ENCODE measurements at regions not wholly inside any gene's neighbourhood (a gene's known extent, or its start where the extent isn't known, plus 50 kb on each side); places are given as distances from the start of the nearest gene placed in this dataset.

DNA sequence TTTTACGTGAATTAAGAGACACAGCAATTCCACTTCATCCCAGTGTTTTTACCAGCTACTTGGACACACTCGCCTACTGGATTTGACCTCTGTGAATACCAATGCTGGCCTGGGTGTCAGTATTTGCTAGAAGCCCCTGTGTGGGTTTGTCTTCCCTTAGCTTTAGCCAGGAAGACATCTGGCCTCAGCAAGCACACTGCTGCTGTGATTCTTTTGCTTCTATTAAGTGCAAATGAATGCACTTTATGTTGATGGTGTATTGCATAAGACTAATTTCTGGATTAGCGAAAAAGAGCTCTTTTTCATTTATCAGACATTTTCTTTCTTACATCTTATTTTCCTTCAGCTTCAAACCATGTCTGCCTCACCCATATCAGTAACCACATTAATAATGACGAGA, 140.0 kb downstream of the CHRM3 start:
- no peak for ATAC-seq
- H3K79me2 ChIP-seq (ENCODE audit: low read length): no peaks in the 10 kb centered on the region
- TF ChIP-seq EZH2phosphoT487 (IDR thresholded peaks at IDR 0.05; ENCODE audit: borderline replicate concordance, low read length) (no peak), EZH2 (IDR thresholded peaks at IDR 0.05; ENCODE audit: low read length, unreplicated experiment) (no peak)
- TF ChIP-seq, protein P1, sequence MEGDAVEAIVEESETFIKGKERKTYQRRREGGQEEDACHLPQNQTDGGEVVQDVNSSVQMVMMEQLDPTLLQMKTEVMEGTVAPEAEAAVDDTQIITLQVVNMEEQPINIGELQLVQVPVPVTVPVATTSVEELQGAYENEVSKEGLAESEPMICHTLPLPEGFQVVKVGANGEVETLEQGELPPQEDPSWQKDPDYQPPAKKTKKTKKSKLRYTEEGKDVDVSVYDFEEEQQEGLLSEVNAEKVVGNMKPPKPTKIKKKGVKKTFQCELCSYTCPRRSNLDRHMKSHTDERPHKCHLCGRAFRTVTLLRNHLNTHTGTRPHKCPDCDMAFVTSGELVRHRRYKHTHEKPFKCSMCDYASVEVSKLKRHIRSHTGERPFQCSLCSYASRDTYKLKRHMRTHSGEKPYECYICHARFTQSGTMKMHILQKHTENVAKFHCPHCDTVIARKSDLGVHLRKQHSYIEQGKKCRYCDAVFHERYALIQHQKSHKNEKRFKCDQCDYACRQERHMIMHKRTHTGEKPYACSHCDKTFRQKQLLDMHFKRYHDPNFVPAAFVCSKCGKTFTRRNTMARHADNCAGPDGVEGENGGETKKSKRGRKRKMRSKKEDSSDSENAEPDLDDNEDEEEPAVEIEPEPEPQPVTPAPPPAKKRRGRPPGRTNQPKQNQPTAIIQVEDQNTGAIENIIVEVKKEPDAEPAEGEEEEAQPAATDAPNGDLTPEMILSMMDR (conservative IDR thresholded peaks at IDR 0.05; ENCODE audit: low read depth, low read length): no peak
- no peaks in the 10 kb centered on the region for H4K20me1 ChIP-seq (ENCODE audit: low read length)
- H3K4me1 ChIP-seq (ENCODE audit: insufficient read depth, low read length): no peaks in the 10 kb centered on the region
- H3K27ac ChIP-seq (ENCODE audit: low read length): no peak overlapping the region
- ChIA-PET POLR2A (ENCODE audit: unreplicated experiment) (interaction anchor here (0.7 kb wide), 1 partner anchor 165 kb away, joined by 5 read pairs; no protein-coding TSS in a partner anchor), CTCF (no interaction called here)
- H3K9ac ChIP-seq (ENCODE audit: low read length): no peak overlapping the region
- no peak overlapping the region for H2AFZ ChIP-seq (ENCODE audit: low read length)
- no peak overlapping the region for H3K4me3 ChIP-seq (ENCODE audit: low read length)
- DNase-seq: no peak
- H3F3A ChIP-seq (ENCODE audit: low read length, unreplicated experiment): no peaks in the 10 kb centered on the region
- H3K27me3 ChIP-seq (ENCODE audit: low read length): no peaks in the 10 kb centered on the region
- no peaks in the 10 kb centered on the region for H3K36me3 ChIP-seq (ENCODE audit: low read depth, low read length)
- intact Hi-C loops (cut with micrococcal nuclease): no loop called here
- H3K9me2 ChIP-seq (replicated peaks; ENCODE audit: low read length): 0 out of 2 replicates have a peak, but pooled peaks cover 3% of the 10 kb centered on the region
- H3K9me3 ChIP-seq (ENCODE audit: low read length): no peaks in the 10 kb centered on the region
- no peak overlapping the region for H3K4me2 ChIP-seq (ENCODE audit: low read length)
- BruUV-seq (replicated peaks): no TSS peak

DNA sequence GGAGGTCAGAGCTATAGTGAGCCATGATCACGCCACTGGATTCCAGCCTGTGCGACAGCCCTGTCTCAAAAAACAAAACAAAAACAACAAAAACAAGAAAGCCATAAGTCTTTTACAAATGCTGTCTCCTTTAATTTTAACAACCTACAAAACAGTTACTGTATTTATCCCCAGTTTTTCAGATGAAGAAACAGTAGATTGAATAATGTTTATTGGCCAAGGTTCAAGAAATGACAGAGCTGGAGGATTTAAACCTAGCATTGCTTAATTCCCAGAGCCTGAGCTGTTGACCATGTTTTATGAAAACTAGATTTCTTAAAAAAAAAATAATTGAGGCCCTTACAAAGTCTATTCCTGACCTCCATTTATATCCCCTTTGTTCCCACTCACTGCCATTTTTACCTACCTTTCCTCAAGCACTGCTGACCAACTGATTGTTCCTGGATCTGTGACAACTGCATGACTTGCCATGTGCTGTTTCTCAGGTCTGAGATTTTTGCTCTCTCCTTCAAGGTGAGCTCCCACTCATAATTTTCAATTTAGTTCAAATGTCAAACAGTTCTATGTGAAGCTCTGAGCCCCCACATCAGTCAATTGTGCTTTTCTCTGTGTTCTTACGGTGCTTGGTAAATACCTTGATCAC, 140.8 kb downstream of the CHRM3 start:
- H3K79me2 ChIP-seq (ENCODE audit: low read length): no peaks in the 10 kb centered on the region
- no peaks in the 10 kb centered on the region for H4K20me1 ChIP-seq (ENCODE audit: low read length)
- no peaks in the 10 kb centered on the region for H3K27me3 ChIP-seq (ENCODE audit: low read length)
- no peak overlapping the region for H3K4me2 ChIP-seq (ENCODE audit: low read length)
- no peak overlapping the region for H3K9ac ChIP-seq (ENCODE audit: low read length)
- no peak overlapping the region for H3K4me3 ChIP-seq (ENCODE audit: low read length)
- H3K9me2 ChIP-seq (replicated peaks; ENCODE audit: low read length): no peaks in the 10 kb centered on the region
- no peak for DNase-seq
- H3K4me1 ChIP-seq (ENCODE audit: insufficient read depth, low read length): no peaks in the 10 kb centered on the region
- ATAC-seq: no peak
- ChIA-PET CTCF (no interaction called here), POLR2A (ENCODE audit: unreplicated experiment) (interaction anchor here (0.7 kb wide), 1 partner anchor 165 kb away, joined by 5 read pairs; no protein-coding TSS in a partner anchor)
- H3K36me3 ChIP-seq (ENCODE audit: low read depth, low read length): no peaks in the 10 kb centered on the region
- intact Hi-C loops (cut with micrococcal nuclease): no loop called here
- no peaks in the 10 kb centered on the region for H3F3A ChIP-seq (ENCODE audit: low read length, unreplicated experiment)
- no peak overlapping the region for H2AFZ ChIP-seq (ENCODE audit: low read length)
- BruUV-seq (replicated peaks): no TSS peak
- H3K9me3 ChIP-seq (ENCODE audit: low read length): no peaks in the 10 kb centered on the region
- H3K27ac ChIP-seq (ENCODE audit: low read length): no peak overlapping the region
- TF ChIP-seq, protein P1 (conservative IDR thresholded peaks at IDR 0.05; ENCODE audit: low read depth, low read length): no peak
- no peak for TF ChIP-seq EZH2phosphoT487 (IDR thresholded peaks at IDR 0.05; ENCODE audit: borderline replicate concordance, low read length)
- no peak for TF ChIP-seq EZH2 (IDR thresholded peaks at IDR 0.05; ENCODE audit: low read length, unreplicated experiment)

DNA sequence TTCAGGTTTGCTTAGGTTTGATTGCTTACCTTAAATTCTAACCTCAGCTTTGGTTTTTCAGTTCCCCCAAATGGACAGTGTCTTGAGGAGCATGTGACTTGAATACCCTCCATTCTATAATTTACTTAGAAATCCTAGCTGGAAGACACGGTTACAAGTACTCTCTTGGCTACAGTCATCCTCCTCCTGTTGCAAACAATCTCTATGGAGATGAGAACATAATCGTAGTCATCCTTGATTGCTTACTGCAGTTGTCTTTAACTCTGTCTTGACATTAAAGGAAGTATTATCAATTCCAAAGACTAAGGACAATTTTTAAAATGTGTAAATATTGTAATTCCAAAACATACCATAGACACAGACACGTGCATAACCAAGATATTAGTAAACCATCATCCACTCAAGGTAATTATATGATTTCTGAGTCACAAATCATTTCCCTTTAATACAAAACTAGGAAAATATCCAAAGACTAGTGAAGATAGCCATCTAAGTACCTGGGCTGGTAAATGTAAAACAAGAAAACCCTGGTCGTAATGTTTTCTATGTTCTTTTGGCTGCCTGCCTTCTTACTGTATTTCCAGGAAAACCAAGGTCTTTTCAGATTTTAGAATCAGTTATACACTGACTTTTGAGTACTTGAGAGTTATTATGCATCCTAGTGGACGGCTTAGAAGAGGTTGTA, 149.9 kb downstream of the CHRM3 start:
- ChIA-PET POLR2A (ENCODE audit: unreplicated experiment) (no interaction called here), CTCF (no interaction called here)
- Histone ChIP-seq H3K27me3 (ENCODE audit: low read length) (no peaks in the 10 kb centered on the region), H3K4me3 (ENCODE audit: low read length) (no peak overlapping the region), H4K20me1 (ENCODE audit: low read length) (no peaks in the 10 kb centered on the region), H3K9me3 (ENCODE audit: low read length) (no peaks in the 10 kb centered on the region), H3K27ac (ENCODE audit: low read length) (no peak overlapping the region), H3K4me1 (ENCODE audit: insufficient read depth, low read length) (peaks cover 9% of the 10 kb centered on the region), H3K36me3 (ENCODE audit: low read depth, low read length) (no peaks in the 10 kb centered on the region), H3K9me2 (replicated peaks; ENCODE audit: low read length) (no peaks in the 10 kb centered on the region), H3K4me2 (ENCODE audit: low read length) (no peak overlapping the region), H3K79me2 (ENCODE audit: low read length) (no peaks in the 10 kb centered on the region), H2AFZ (ENCODE audit: low read length) (no peak overlapping the region), H3K9ac (ENCODE audit: low read length) (no peak overlapping the region), H3F3A (ENCODE audit: low read length, unreplicated experiment) (no peaks in the 10 kb centered on the region)
- peak; percentile 58 for ATAC-seq
- DNase-seq: no peak
- no TSS peak for BruUV-seq (replicated peaks)
- intact Hi-C loops (cut with micrococcal nuclease): no loop called here
- TF ChIP-seq, protein P1 (conservative IDR thresholded peaks at IDR 0.05; ENCODE audit: low read depth, low read length): no peak
- TF ChIP-seq EZH2phosphoT487 (IDR thresholded peaks at IDR 0.05; ENCODE audit: borderline replicate concordance, low read length) (no peak), EZH2 (IDR thresholded peaks at IDR 0.05; ENCODE audit: low read length, unreplicated experiment) (no peak)

All from PC-3 (cell line).